GDM1 (cell line): ENCODE measurements at regions not wholly inside any gene's neighbourhood (a gene's known extent, or its start where the extent isn't known, plus 50 kb on each side); places are given as distances from the start of the nearest gene placed in this dataset.

ENCODE experiments used
- DNase-seq: peaks from one replicate; lab custom pipeline; 2025; lab: John Stamatoyannopoulos, UW

DNA sequence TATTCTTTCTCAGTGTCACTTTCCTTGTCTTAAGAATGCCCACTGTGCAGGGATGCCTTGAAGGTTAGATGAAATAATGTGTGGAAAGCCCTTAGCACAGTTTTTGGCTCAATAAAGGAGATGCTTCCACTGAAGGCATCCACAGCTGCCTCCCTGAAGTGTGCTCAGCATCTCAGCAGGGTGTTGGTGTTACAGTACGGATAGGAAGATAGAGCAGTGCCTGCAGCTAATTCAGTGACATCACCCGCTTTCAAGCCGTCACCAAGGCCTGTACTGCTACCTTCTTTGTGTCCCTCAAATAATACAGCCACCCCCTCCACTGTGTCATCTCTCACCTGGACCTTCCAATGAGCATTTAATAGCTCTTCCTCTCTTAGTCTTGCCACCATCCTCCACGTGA lies 59.0 kb downstream of the NDUFS5 start:
- DNase-seq = no peak

DNA sequence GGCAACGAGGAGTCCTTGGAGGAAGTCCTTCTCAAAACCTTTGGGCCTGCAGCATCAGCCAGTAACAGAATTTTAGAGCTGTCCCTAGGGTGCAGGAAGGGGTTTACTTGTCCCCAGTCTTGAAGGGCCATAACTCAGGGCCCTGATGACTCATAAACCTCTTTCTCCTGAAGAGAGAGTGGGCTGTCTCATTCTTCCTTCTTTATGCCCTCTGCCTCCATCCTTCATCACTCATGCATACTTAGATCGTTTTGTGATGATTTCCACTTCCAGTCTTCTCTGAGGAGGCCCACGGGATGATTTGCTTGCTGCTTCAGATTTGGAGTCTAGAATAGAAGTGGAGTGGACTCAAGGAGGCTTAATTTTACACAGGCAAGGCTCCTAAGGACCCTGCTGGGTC lies 60.2 kb downstream of the NDUFS5 start:
- DNase-seq = no peak

DNA sequence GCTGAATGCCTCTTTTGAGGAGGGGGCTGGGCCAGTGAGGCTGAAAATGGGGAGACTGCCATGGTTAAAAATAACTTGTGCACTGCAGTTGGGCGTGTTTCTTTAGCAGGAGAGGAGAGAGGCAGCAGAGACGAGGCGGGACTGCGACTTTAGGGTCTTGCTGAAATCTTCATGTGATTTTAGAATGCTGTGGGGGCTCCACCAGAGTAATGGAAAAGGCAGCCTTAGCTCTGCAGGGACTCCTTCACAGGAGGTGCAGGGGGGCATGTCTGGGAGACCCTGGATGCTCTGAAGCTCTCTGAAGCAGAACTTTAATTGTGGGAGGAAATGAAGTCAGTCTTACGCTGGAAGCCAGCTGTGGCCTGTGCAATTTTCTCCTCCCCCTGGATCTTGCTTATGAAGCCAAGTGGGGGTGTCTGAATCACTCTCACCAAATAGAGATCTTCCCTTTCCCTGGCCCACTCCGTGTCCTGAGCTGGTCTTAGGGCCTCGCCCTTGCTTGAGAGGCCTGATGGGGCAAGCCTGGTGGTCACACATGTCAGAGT lies 60.8 kb downstream of the NDUFS5 start:
- no peak for DNase-seq

DNA sequence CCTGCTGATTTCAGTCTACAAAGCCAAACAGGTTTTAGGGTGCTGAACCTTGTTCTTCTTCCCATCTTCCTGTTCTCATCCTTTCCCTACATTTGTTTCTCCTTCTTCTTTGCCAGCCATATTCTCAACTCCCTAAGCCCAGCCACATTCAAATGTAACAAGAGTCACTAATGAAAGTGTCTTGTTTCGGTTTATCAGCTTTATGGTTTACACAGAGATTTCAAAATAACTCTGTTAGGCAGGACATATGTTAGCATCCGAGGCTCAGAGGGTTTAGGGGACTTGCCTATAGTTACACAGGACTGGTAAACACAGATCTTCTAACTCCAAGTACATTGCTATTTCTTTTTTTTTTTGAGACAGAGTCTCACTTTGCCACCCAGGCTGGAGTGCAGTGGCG lies 61.3 kb downstream of the NDUFS5 start:
- no peak for DNase-seq

DNA sequence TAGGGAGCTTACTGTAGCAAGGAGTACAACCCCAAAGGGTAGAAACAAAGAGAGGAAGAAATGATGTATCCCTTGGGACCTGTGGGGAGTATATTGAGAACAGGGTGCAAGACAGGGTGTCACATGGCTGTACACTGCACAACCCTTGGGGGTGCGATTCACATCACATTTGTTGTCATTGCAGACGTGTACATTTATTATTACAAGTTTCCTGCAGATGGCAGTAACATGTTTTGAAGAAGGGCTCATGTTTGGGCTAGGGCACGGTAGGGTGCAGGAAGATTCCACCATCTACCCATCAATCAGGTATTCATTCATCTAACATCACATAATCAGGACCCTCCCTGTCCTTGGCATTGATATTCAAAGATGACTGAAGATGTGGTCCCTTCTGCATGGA lies 62.5 kb downstream of the NDUFS5 start:
- no peak for DNase-seq

DNA sequence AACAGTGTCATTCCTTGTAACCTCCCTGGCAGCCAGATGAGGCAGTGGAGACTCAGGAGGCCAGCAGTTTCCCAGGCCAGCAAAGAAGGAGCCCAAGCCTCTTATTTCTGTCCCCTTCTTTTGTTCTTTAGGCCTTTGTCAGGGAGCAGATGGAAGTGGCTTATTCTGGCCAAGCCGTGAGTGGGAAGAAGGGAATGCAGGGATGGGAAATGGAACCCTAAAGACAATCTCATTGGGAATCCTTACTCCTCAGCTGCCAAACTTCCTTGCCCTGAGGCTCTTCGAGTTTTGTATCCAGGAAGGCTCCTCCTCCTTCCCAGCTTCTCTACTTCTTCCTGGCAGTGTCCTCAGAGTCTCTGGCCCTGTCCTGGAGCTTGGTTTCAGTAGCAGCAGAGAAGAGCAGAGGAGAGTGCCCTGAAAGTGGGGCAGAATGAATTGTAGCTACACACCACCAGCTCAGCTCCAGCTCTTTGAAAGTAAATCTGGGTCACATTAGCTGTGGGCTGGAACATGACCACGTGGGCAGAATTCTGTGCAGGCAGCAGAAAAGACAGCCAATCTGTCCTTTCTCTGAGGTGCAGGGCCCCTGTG lies 63.9 kb downstream of the NDUFS5 start:
- DNase-seq = no peak

DNA sequence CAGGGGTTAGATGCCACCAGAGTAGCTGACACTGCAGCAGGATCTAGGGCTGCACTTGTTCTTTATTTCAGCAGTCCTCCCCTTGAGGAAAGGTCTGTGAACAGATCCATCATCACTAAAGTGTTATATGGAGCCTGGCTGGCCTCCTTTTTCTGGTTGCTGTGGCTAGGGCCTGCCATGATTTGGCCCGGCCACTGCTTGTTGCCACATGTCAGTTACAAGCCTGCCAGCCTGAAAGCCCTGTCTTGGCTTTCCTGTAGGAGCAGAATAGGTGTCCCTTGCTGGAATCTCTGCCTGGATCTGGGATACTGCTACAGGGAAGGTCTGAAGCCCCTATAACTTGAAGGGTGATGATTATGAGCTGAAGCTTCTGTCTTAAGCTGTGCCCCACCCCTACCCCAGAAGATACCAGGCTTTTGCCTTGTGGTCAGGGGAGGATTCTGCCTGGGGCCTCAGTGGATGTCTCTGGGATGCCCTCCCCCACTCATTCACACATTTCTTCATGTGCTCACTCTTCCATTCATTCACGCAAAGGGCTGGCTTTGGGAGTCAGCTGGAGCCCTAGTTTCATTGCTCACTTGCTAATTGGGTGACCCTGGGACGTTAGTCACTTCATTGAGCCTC lies 64.7 kb downstream of the NDUFS5 start:
- DNase-seq = no peak

DNA sequence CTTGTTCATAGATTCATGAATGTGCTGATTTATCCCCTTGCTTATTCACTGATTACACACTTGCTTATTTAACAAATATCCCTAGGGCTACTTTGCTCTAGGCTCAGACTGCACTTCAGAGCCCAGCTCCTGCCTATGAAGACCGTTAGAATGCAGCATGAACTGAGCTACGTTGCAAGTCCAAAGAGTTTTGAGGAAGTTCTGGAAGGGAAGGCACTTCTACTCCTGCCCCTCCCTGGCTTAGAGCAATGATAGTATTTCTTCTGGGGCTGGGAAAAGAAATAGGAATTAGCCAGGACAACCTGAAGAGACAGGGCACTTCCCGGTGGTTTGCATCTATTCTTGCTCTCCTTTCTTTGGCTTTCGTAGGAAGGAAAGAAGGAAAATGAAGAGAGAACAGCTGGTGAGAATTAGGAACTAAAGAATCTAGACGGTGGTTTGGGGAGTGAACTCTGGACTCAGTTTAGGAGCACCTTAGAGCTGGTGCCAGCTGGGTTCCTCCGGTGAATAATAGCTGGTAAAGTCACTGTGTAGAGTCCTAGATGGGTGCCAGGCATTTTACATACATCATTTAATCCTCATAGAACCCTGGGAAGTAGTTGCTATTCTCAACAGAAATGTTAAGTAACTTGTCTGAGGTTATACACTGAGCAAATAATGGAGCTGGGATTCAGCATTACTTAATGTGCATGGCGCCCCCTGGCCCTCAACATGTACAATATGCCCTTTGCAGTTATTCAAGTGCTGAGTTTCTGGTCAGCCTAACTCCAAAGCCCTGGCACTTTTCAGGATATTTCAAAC lies 65.9 kb downstream of the NDUFS5 start:
- peak; percentile 58 for DNase-seq

DNA sequence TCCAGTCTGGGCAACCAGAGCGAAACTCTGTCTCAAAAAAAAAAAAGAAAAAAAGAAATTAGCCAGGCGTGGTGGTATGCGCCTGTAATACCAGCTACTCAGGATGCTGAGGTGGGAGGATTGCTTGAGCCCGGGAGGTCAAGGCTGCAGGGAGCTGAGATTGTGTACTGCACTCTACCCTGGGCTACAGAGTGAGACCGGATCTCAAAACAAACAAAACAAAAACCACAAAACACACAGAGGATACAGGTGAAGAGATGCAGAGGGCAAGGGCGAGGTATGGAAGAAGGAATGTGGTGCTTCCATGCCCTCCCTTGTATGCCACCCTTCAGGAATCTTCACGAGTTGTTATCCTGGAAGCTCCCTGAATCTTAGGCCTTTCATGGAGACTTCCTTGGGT lies 68.5 kb downstream of the NDUFS5 start:
- no peak for DNase-seq

DNA sequence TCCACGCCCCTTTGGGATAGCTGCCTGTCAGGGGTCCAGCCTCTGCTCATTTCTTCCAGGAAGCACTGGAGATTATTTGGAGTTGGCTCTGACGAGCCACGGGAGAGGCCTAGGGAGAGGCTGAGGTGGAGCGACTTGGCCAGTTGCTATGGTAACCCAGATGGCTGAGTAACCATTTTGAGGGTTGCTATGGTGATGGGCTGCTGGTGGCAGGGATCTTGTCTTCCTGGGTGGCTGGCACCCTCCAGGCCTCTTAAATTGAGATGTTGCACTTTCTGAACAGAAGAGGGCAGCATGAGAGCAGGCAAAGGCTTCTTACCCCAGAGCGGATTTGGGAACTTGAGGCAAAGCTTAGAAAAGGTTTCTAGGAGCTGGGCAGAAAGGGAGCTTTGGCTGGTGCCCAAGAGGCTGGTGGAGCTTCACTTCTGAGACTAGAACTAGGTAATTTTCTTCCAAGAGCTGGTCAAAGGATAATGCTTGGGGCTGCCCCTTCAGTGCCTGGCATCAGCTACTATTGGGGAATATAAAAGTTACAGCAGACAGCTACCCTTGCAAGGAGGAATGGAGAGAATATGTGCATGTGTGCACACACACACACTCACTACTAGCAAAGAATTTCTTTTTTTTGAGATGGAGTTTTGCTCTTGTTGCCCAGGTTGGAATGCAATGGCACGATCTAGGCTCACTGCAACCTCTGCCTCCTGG lies 72.5 kb downstream of the NDUFS5 start:
- peak; percentile 42 for DNase-seq

DNA sequence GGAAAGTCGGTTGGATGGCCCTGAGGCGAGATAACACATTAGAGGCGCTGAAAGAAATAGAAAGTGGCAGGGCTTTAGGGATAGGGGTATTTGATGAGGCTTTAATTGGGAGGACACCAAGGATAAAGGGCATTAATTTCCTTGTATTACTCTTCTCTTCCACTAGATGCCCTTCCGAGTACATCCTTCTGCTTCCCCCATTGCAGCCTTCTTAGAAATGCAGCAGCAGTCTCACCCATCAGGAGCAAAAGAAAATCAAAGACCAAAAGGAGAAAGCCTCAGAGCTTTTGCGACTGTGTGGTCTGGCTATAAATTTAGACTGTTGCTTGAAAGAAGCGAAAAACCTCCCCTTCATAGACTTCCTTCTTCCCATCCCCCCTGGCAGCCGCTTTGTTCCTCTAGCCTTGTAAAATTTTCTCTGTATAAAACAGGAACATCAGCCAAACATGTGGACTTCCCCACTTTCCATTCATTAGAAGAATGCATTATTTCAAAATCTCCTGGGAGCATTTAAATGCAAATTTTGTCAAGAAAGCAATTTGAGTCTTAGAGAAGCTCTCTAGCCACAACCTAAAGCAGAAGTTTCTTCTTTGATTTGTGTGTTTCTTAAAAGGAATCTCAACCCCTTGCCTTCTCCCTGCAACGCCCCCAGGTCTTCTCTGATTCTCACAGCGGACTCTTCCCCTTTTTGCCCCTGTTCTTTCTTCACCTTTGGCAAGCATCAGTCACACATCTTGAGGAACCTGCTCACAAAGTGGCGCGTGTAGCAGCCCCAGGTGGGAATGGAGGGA lies 76.6 kb downstream of the NDUFS5 start:
- peak; percentile 81 for DNase-seq

DNA sequence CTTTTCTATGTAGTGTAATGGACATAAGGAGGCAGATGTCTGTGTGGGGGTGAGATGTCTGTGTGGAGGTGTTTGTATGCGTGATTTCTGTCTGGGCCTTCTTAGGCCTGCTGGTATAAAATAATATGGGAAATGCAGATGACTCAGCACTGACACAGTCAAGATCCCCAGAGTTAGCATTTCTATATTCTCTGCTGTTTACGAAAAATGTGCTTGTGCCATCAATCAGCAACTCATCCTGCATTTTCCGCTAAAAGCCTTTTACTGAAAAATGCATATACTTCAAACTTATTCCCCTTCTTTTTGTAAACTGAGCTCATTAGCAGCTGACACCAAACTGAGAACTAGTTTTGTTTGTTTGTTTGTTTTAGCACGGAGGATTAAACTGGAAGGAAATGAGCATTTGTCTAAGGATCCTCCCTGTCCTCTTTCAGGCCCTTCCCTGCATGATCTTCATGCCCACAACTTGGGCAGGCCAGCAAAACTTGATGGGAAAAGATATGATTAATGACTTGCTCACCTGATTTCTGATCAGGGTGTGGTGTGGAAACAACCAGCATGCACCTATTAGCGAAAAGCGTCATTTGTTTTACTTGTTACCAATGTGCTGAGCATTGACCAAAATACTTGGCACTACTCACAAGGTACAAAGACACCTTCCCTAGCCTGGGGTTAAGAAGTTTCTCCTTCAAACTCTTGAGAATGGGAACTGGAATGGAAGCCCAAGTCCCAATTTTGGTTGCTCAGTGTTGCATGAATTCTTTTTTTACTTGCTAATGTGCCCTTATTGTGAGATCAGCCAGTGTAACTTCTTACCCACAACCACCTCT lies 77.4 kb downstream of the NDUFS5 start:
- DNase-seq = no peak

DNA sequence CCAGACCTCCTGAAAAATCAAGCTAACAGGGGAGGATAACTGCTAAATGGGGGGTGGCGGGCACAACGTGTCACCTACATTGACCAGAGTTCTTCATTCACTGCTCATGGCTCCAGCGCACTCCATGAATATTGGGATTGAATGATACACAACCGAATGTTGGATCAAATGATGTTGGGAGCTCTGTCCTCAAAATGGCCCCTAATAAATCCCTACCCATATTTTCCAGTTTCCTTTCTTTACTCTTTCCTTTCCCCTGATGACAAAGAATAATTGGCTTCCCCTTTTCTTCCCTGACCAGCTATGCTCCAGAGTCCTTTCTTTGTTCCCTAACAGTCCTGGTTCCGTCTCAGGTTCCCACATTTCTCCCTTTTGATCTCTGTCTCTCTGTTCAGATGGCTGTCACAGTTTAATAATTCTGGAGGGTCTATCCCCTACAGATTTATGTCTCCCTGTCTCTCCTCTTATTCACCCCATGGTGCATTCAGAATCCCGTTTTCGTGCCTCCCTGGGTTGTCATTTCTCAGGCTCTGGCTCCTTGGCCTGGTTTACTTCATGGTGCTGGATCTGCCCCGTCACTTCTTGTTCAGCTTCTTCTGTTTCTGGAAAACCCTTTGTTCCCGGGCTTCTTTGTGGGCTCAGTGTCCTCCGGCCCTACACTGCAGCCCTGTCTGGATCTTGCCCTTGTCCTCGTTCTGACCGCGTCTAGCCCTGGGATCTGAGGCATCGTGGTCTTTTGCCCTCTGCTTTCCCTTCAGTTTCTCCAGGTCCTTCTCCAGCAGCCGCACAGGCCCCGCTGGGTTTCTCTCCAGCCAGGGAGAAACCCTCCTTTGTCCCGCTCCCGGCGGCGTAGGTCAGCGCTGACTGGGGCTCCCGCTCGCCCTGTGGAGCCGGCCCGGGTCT lies 78.3 kb downstream of the NDUFS5 start:
- DNase-seq = no peak

DNA sequence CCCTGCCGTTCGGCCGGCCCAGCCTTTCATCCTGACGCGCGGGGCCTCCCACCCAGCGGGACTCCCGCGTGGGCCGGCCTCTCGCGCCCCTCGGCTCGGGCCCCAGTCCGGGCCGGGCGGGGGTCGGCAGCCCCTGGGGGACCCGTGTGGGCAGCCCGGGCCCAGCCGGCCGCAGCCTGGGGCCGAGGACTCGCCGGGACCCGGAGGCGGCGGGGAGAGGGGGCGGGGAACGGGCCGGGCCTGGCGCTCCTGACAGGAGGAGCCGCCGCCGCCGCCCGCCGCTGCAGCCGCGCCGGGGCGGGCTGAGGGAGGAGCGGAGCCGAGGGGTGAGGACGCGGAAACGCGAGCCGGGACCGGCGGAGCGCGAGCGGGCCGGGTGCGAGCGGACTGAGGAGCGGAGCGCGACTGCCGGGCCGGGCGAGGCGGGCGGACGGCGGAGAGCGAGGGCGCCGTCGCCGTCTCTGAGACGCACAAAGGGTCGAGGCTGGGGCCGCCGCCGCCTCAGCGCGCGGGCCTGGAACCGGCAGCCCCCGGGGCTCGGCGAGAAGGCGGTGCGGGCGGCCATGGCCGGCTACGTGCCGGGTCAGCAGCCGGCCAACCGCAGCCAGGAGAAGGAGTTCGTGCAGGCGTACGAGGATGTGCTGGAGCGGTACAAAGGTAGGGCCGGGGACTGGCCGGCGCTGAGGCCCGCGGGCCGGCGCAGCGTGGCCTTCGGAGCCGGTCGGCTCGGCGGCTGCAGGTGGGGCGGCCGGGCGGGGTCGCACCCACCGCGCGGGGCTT lies 79.1 kb downstream of the NDUFS5 start:
- no peak for DNase-seq

DNA sequence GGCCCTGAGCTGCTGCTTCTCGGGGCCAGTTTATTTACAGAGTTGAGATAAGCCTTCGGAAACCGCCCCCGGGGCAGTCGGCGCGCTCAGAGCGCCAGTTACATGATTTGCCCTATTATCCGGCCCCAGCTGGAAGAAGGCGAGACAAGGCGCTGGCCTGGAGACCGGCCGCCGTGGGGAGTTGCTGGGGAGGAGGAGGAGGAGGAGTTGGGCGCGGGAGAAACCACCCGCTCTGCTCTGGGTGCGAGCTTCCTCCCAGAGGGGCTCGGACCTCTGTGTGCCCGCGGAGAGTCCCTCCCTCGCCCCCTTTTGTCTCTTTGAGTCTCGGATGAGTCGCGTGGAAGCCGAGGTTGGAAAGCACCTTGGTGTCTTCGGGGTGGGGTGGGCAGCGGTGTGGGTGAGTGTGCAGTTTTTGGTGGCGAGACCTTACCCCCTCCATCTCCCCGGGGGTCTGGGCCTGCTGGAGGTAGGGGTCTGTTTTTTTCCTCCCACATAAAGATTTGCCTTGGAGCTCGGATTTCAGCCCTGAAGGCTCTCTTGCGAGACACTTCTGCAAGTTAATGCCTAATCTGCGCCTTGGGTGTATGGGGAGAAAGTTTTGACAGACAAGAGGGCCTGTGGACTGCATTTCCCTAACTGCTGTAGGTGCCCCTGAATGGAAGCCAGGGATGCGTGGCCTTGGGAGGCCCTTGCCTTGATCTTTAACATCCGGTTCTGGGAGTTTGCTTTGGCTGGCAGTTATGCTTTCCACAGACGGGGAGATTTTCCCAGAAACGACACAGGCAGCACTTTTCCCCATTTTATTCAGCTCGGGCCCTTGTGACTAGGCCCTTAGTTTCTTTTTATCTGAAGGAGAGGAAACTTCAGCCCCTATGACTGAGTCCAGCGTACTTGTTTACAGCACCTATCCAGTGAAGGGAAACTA lies 80.0 kb downstream of the NDUFS5 start:
- no peak for DNase-seq

DNA sequence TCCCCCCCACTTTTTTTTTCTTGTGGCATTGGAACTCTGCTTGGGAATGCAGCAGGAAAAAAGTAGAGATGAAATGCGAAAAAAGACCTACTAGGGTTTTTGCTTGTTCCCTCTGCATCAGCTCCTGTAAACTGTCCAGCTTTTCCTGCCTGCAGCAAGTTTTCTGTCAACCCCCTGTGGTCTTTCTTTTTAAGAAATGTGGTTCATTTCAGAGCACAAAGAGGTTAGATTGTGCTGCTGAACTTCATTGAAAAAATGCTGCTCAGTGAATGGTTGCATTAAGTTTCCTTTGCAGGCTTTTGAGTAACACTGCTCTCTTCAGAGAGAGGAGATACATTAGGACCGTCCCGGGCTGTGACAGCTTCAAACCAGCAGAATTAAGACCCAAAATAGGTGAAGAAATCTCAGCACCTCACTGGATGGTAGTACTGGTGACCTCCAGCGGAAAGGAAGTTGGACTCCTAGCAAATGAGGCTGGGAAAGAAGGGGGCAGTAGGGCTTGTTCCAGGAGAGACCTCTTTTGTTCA lies 80.7 kb downstream of the NDUFS5 start:
- DNase-seq = no peak
